Skeletal muscle satellite cell (primary cell): ENCODE measurements at regions not wholly inside any gene's neighbourhood (a gene's known extent, or its start where the extent isn't known, plus 50 kb on each side); places are given as distances from the start of the nearest gene placed in this dataset.

Experiments
- H3K27me3 ChIP-seq: 2 replicates; pipeline ENCODE4 v1.7.0; 2013; ENCODE audit warnings: low read length; ENCODE audit not compliant: control insufficient read depth, insufficient read depth
- H3K36me3 ChIP-seq: 2 replicates; pipeline ENCODE4 v1.7.0; 2013; ENCODE audit warnings: mild to moderate bottlenecking, control low read depth, low read length; ENCODE audit not compliant: insufficient read depth
- H3K4me1 ChIP-seq: 2 replicates; pipeline ENCODE4 v1.7.0; 2013; ENCODE audit warnings: low read length; ENCODE audit not compliant: control insufficient read depth, insufficient read depth
- H3K4me2 ChIP-seq: 2 replicates; pipeline ENCODE4 v1.7.0; 2013; ENCODE audit warnings: mild to moderate bottlenecking, low read length
- H3K4me3 ChIP-seq: 2 replicates; pipeline ENCODE4 v1.7.0; 2013; ENCODE audit warnings: low read length
- H3K9ac ChIP-seq: 2 replicates; pipeline ENCODE4 v1.7.0; 2013; ENCODE audit warnings: mild to moderate bottlenecking, low read depth, low read length, moderate library complexity
- H3K9me3 ChIP-seq: replicated peaks from 2 replicates; pipeline ENCODE4 v1.7.0; 2013; ENCODE audit warnings: mild to moderate bottlenecking, control low read depth, low read length

DNA sequence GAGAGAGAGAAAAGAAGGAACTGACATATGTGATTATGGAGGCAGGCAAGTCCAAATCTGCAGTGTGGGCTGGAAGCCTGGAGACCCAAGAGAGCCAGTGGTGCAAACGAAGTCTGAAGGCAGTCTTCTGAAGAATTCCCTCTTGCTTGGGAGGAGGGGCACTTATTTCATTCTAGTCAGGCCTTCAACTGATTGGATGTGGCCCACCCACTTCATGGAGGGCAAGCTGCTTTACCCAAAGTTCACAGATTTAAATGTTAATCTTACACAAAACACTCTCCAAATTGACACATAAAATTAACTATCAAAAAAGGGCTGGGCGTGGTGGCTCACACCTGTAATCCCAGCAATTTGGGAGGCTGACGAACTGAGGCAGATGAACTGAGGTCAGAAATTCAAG lies 103.5 kb upstream of the RAB3GAP2 start:
- peaks cover under 1% of the 10 kb centered on the region for H3K4me1 ChIP-seq
- no peak overlapping the region for H3K4me3 ChIP-seq
- H3K36me3 ChIP-seq: no peaks in the 10 kb centered on the region
- no peak overlapping the region for H3K9ac ChIP-seq
- H3K27me3 ChIP-seq: peaks cover 11% of the 10 kb centered on the region
- H3K9me3 ChIP-seq: no peaks in the 10 kb centered on the region
- H3K4me2 ChIP-seq: no peak overlapping the region

DNA sequence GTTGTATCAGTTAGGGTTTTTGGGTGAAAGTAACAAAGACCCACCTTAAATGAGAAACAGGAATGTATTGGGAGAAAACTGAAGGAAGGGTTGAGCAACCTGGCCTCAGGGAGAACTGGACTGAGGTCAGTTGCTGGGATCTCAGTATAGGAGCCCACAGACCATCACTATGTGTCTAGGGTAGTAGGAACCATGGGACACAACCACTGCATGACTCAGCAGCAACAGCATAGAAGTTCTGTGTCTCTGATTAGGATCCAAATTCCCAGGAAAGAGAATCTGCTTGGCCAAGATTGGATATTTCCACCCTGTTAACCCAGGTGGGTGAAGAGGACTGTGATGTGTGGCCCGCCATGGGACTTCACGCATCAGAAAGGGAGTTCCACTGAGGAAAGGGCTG lies 102.2 kb upstream of the RAB3GAP2 start:
- Histone ChIP-seq H3K9me3 (no peaks in the 10 kb centered on the region), H3K36me3 (no peaks in the 10 kb centered on the region), H3K4me2 (no peak overlapping the region)

DNA sequence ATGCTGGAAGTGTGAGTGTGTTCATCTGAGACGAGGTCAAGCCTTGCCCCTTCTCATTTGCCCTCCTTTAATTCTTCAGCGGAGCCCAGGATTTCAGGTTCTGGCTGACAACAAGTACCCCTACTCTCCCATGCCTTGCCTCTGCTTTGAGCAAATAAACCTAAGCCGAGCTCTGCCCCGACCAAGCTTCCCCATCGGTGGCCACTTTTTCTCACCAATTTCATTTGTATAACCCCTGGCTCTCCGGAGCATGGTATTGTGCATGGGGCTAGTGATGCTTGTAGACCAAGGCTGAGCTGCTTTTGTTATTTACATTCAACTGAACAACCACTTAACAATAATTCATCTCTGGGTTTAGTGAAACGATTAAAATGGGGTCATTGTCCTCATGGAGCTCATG lies 100.2 kb upstream of the RAB3GAP2 start:
- Histone ChIP-seq H3K9me3 (no peaks in the 10 kb centered on the region), H3K4me1 (peaks cover 10% of the 10 kb centered on the region), H3K36me3 (no peaks in the 10 kb centered on the region), H3K4me2 (no peak overlapping the region), H3K27me3 (peaks cover 11% of the 10 kb centered on the region), H3K4me3 (no peak overlapping the region), H3K9ac (no peak overlapping the region)

More for the DNA sequence above, 102.2 kb upstream of the RAB3GAP2 start:
- Histone ChIP-seq H3K4me3 (no peak overlapping the region), H3K9ac (no peak overlapping the region), H3K27me3 (peaks cover 11% of the 10 kb centered on the region), H3K4me1 (peaks cover 10% of the 10 kb centered on the region)

DNA sequence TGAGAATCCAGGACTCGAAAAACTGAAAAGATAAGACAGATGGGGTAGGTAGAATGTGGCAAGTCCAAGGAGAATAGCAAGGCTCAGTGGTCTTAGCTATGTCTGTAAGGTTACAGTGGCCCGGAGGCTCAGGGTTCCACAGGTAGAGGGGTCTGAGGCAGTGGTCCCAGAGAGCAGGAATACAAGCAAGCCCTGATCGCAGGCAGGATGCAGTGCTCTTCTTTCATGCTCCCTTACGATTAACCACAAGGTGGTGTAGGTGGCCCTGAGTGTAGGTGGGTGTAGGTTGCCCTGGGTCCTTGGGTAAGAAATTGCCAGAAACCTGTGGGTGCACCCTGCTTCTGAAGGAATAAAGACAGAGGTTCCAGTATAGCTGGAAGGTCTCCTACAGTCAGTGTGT lies 99.1 kb upstream of the RAB3GAP2 start:
- Histone ChIP-seq H3K9me3 (no peaks in the 10 kb centered on the region), H3K9ac (no peak overlapping the region), H3K36me3 (no peaks in the 10 kb centered on the region), H3K4me3 (no peak overlapping the region), H3K4me2 (no peak overlapping the region), H3K27me3 (peaks cover 11% of the 10 kb centered on the region), H3K4me1 (peaks cover 10% of the 10 kb centered on the region)

DNA sequence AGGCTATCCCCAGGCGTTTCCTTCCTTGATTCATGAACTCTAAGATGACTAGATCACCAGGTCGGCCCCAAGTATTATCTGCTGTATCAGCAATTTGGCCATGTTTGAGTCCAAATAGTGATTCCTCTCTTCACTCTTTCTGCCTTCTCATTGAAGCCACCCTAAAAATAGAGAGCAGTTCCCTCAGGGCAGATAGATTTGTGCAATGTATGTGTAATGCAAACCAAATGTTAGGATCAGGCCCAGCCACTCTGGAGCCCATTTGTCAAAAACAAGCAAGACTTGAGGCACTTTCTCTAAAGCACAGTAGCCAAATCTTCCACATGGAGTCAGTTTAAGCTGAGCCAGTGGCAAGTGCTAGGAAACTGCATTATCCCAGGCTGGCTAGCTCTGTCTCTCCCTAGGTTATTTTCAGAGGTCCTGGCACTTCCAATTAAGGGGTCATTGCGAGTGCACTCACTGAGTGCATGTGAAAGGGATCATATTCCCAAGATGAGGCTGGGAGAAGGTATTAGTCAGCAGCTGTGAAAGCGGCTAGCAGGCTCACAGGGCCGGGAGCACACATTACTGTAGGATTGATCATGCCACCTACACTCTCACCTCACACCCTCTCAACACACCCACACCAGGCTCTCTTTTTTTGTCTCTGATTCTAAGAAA lies 97.9 kb upstream of the RAB3GAP2 start:
- H3K36me3 ChIP-seq: no peaks in the 10 kb centered on the region
- peaks cover 11% of the 10 kb centered on the region for H3K27me3 ChIP-seq
- peaks cover 10% of the 10 kb centered on the region for H3K4me1 ChIP-seq
- H3K4me3 ChIP-seq: no peak overlapping the region
- H3K9ac ChIP-seq: no peak overlapping the region
- no peak overlapping the region for H3K4me2 ChIP-seq
- H3K9me3 ChIP-seq: no peaks in the 10 kb centered on the region

DNA sequence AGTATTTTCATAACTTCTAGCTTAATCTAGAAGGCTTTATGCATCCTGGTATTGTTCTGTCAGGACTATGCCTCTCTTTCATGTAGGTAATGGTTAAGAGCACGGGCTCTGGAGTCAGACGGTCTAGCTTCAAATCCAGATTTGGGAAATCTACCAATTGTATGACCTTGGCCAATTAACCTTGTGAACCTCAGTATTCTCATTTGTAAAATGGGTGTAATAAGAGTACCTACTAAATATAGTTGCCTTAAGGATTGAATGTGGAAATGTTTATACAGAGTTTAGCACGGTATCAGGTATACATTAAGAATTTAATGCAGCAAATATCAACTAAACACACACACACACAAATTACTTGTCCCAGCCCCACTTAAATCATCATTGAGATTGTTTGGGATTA lies 97.3 kb upstream of the RAB3GAP2 start:
- peaks cover 10% of the 10 kb centered on the region for H3K4me1 ChIP-seq
- H3K4me2 ChIP-seq: no peak overlapping the region
- no peak overlapping the region for H3K9ac ChIP-seq
- no peaks in the 10 kb centered on the region for H3K36me3 ChIP-seq
- no peak overlapping the region for H3K4me3 ChIP-seq
- H3K27me3 ChIP-seq: peaks cover 11% of the 10 kb centered on the region
- H3K9me3 ChIP-seq: no peaks in the 10 kb centered on the region

DNA sequence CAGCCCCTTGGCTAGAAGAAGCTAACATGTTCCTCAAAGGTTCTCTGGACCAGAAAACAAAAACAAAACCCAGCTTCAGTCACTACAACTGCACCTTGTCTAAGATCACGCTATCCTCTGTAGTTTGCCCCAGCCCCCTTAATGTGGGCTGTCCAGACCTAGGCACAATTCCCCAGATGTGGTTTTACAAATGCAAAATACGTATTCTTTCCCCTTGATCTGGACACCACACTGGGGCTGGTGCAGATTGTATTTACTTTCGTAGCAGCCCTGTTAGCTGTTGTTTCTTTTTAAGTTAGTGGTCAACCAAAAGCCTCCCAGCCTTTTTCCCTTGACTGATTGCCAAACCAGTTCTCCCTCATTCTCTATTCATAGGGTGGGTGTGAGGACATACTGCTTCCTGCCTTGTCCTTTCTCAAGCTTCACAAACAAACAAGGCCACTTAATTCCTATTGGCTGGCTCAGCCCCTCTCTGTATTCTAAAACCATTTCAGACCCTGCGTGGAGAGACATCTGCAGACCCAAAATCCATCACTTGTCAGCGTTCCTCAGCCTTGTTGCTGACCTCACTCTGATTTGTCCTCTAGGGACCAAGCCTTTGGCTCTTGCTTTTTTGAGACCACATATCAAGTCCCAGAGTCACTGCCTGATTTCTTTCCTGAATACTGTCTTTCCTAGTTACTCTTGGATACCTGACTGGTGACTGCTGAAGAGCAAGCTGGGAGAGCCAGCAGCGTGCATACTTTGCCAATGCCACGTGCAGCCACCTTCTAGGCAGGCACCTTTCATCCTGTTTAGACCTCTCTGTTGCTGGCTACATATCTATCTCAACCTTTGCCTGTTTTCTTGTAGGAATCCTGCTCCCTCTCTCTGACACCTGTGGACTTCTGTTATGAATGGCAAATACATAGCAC lies 96.4 kb upstream of the RAB3GAP2 start:
- H3K4me3 ChIP-seq: no peak overlapping the region
- H3K27me3 ChIP-seq: peaks cover 11% of the 10 kb centered on the region
- no peaks in the 10 kb centered on the region for H3K9me3 ChIP-seq
- H3K36me3 ChIP-seq: no peaks in the 10 kb centered on the region
- H3K9ac ChIP-seq: no peak overlapping the region
- no peak overlapping the region for H3K4me2 ChIP-seq
- H3K4me1 ChIP-seq: peaks cover 10% of the 10 kb centered on the region

DNA sequence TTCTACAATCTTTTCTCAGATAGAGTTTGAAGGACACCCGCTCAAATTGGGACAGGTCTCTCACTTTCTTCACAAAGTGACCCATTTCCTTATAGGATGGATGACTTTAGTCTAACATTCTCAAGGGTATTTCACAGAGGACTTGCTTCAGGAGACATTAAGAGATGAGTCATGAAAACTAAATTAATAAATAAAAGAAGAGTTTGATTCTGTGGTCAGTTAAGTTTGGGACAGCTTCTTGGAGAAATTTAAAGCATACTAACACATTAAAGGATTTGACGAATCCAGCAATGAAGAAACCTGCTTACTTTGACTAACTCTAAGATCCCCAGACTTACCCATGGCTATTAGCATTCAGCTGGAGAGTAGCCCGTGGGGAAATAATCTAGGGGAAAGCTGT lies 95.6 kb upstream of the RAB3GAP2 start:
- Histone ChIP-seq H3K4me1 (peaks cover 10% of the 10 kb centered on the region), H3K9me3 (no peaks in the 10 kb centered on the region), H3K4me2 (no peak overlapping the region), H3K36me3 (no peaks in the 10 kb centered on the region), H3K27me3 (peaks cover 9% of the 10 kb centered on the region), H3K4me3 (no peak overlapping the region), H3K9ac (no peak overlapping the region)

DNA sequence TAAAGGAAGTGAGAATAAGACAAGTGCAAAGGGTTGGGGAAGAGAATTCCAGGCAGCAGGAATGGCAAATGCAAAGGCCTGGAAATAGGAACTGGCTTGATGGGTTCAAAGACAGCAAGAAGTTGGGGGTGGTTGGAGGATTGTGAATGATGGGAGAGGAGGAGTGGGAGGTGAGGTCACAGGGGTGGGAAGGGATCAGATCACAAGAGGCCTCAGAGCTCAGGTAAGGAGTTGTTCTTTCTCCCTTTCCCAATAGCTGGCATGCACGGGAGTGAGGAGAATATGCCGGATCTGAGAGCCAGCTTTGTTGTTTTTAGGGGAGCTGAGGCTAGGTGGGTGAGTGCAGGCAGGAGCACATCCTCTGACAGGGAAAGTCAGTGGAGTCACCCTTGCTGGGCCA lies 94.0 kb upstream of the RAB3GAP2 start:
- no peak overlapping the region for H3K9ac ChIP-seq
- peaks cover 10% of the 10 kb centered on the region for H3K4me1 ChIP-seq
- H3K4me2 ChIP-seq: no peak overlapping the region
- no peaks in the 10 kb centered on the region for H3K36me3 ChIP-seq
- H3K27me3 ChIP-seq: peaks cover 7% of the 10 kb centered on the region
- H3K4me3 ChIP-seq: no peak overlapping the region
- H3K9me3 ChIP-seq: no peaks in the 10 kb centered on the region

DNA sequence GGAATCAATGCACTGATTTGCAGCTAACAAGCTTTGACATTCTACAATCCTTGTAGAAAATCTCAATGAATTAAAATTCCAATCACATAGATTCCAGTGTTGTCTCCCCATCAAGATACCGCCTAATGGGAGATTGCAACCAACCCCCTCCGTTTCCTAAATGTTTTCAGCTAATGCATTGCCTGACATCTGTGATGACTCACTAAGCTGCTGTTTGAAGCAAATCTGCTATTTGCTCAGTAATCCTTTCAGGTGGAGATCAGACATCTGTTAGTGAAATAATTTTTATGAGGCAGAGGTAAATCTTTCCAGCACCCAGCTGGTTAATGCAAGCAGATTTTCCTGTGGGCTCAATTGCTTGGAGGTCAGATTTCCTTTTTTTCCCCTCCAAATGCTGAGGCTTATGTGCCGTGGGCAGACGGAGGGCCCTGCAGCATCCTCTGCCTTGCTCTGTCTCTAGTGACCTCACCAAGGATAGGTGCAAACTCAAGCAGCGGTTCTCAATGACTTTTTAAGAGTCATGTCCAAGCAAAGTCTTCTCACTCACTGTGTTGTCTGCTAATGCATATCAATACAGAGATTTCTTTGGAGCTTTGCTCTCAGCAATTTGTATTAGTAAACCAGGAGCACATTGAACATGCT lies 91.1 kb upstream of the RAB3GAP2 start:
- no peak overlapping the region for H3K4me3 ChIP-seq
- H3K9me3 ChIP-seq: no peaks in the 10 kb centered on the region
- no peaks in the 10 kb centered on the region for H3K36me3 ChIP-seq
- H3K4me1 ChIP-seq: no peaks in the 10 kb centered on the region
- peaks cover 5% of the 10 kb centered on the region for H3K27me3 ChIP-seq
- H3K9ac ChIP-seq: no peak overlapping the region
- no peak overlapping the region for H3K4me2 ChIP-seq

DNA sequence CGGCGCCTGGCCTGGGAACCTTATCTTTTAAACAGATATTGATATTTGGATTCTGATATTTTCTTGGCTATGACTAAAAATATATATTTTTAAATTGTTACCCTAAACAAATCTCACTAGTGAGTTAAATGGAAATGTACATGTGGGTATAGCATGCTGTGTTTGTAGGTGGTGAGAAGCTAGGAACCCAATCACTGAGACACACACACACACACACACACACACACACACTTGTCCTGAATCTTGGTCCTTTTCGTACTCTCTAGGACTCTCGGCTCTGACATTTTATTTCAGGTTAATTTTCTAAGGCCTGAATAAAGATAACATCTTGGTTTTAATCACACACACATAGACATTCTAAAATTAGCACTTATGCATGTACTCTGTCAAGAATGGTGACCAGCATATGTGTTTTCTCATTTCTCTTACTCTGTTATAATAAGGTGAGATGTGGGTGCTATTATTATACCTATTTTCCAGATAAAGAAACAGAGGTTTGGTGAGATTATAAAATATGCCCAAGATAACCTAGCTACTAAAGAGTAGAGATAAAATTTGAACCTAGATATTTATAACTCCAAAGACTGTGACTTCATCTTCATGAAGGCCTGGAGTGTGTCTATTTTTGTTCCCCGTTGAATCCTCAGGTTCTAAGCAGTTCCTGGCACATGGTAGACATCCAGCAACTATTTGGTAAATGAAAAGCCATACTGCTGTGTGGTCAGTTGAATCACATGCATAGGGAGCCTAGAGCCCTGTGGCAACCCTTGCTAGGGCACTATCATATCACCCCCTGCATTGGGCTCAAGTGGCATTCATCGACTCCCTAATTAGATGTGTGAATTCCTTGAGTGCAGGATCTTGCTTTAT lies 85.0 kb upstream of the RAB3GAP2 start:
- Histone ChIP-seq H3K4me3 (no peak overlapping the region), H3K9me3 (no peaks in the 10 kb centered on the region), H3K4me2 (no peak overlapping the region), H3K36me3 (no peaks in the 10 kb centered on the region), H3K4me1 (no peaks in the 10 kb centered on the region), H3K27me3 (no peaks in the 10 kb centered on the region), H3K9ac (no peak overlapping the region)
